RWPE2 (cell line): ENCODE measurements at regions not wholly inside any gene's neighbourhood (a gene's known extent, or its start where the extent isn't known, plus 50 kb on each side); places are given as distances from the start of the nearest gene placed in this dataset.

Experiments used
- ATAC-seq: fragments of 200-7000 bp; cut with Tn5 transposase; 3 replicates; pipeline ENCODE4 v1.9.1; 2021; ENCODE audit warnings: low read depth
- DNase-seq: peaks from one replicate; pipeline ENCODE4 v3.0.0-alpha.2; 2020; ENCODE audit warnings: low spot score
- H3K27ac ChIP-seq: fragments of 450-650 bp; 2 replicates; pipeline ENCODE4 v1.5.1; 2017; ENCODE audit warnings: mild to moderate bottlenecking; ENCODE audit not compliant: poor library complexity, severe bottlenecking
- H3K27me3 ChIP-seq: fragments of 250-450 bp; sonication (Bioruptor Pico); 2 replicates; pipeline ENCODE4 v1.5.1; 2021; ENCODE audit warnings: mild to moderate bottlenecking, moderate library complexity; ENCODE audit not compliant: insufficient read depth, poor library complexity, severe bottlenecking
- H3K36me3 ChIP-seq: fragments of 250-450 bp; sonication (Bioruptor Pico); 2 replicates; pipeline ENCODE4 v1.5.1; 2020; ENCODE audit warnings: low read depth, mild to moderate bottlenecking, moderate library complexity
- H3K4me1 ChIP-seq: fragments of 250-450 bp; sonication (Bioruptor Pico); 2 replicates; pipeline ENCODE4 v1.5.1; 2021; ENCODE audit warnings: mild to moderate bottlenecking, moderate library complexity; ENCODE audit not compliant: insufficient read depth, poor library complexity, severe bottlenecking
- H3K4me3 ChIP-seq: fragments of 250-450 bp; sonication (Bioruptor Pico); 2 replicates; pipeline ENCODE4 v1.5.1; 2021; ENCODE audit warnings: mild to moderate bottlenecking, moderate library complexity; ENCODE audit not compliant: severe bottlenecking
- H3K9me3 ChIP-seq: fragments of 250-450 bp; sonication (Bioruptor Pico); 2 replicates; pipeline ENCODE4 v1.5.1; 2021; ENCODE audit warnings: mild to moderate bottlenecking, moderate library complexity; ENCODE audit not compliant: severe bottlenecking
- CTCF ChIP-seq: fragments of 450-650 bp; IDR thresholded peaks from one replicate; pipeline ENCODE4 v1.5.1; 2017; ENCODE audit warnings: mild to moderate bottlenecking, moderate library complexity; ENCODE audit not compliant: poor library complexity, severe bottlenecking

- no peaks in the 10 kb centered on the region for H3K9me3 ChIP-seq
- no peaks in the 10 kb centered on the region for H3K36me3 ChIP-seq
- DNase-seq (no peak), ATAC-seq (no peak)
- H3K27me3 ChIP-seq = no peaks in the 10 kb centered on the region
- H3K27ac ChIP-seq = no peak overlapping the region
- no peak overlapping the region for H3K4me3 ChIP-seq
- no peak for TF ChIP-seq CTCF
- no peaks in the 10 kb centered on the region for H3K4me1 ChIP-seq
Observed at GRCh38 chr18:26700201-26700600, 151.8 kb upstream of the KCTD1 start.

- ATAC-seq (no peak), DNase-seq (no peak)
- Histone ChIP-seq H3K9me3 (no peaks in the 10 kb centered on the region), H3K4me1 (no peaks in the 10 kb centered on the region), H3K27me3 (no peaks in the 10 kb centered on the region), H3K36me3 (no peaks in the 10 kb centered on the region), H3K27ac (no peak overlapping the region), H3K4me3 (no peak overlapping the region)
- no peak for TF ChIP-seq CTCF
Observed at GRCh38 chr18:26697186-26697884, 149.0 kb upstream of the KCTD1 start.

GRCh38 chr18:26696786-26697185 is 148.4 kb upstream of the KCTD1 start:
- no peaks in the 10 kb centered on the region for H3K9me3 ChIP-seq
- H3K27ac ChIP-seq = no peak overlapping the region
- no peak overlapping the region for H3K4me3 ChIP-seq
- ATAC-seq (no peak), DNase-seq (no peak)
- no peak for TF ChIP-seq CTCF
- H3K36me3 ChIP-seq = no peaks in the 10 kb centered on the region
- no peaks in the 10 kb centered on the region for H3K4me1 ChIP-seq
- no peaks in the 10 kb centered on the region for H3K27me3 ChIP-seq

GRCh38 chr18:26696308-26696707 is 148.0 kb upstream of the KCTD1 start:
- ATAC-seq = no peak
- no peak for TF ChIP-seq CTCF

GRCh38 chr18:26689226-26689879 is 141.0 kb upstream of the KCTD1 start:
- no peak for DNase-seq
- no peak for TF ChIP-seq CTCF
- Histone ChIP-seq H3K9me3 (no peaks in the 10 kb centered on the region), H3K27me3 (no peaks in the 10 kb centered on the region), H3K4me3 (no peak overlapping the region), H3K27ac (no peak overlapping the region), H3K4me1 (no peaks in the 10 kb centered on the region), H3K36me3 (no peaks in the 10 kb centered on the region)
- no peak for ATAC-seq

More at GRCh38 chr18:26696308-26696707, 148.0 kb upstream of the KCTD1 start:
- DNase-seq = no peak
- Histone ChIP-seq H3K4me3 (no peak overlapping the region), H3K9me3 (no peaks in the 10 kb centered on the region), H3K4me1 (no peaks in the 10 kb centered on the region), H3K27ac (no peak overlapping the region), H3K36me3 (no peaks in the 10 kb centered on the region), H3K27me3 (no peaks in the 10 kb centered on the region)
